Smooth muscle cell (in vitro differentiated cells): ENCODE measurements at regions not wholly inside any gene's neighbourhood (a gene's known extent, or its start where the extent isn't known, plus 50 kb on each side); places are given as distances from the start of the nearest gene placed in this dataset.

Experiments used
- DNase-seq: peaks from one replicate; lab custom pipeline; 2025; ENCODE audit not compliant: unreplicated experiment; lab: John Stamatoyannopoulos, UW
- H2AFZ ChIP-seq: fragments of 200-600 bp; sonication (generic); 2 replicates; pipeline ENCODE4 v1.6.0; 2016; ENCODE audit warnings: antibody characterized with exemption, low read depth, mild to moderate bottlenecking
- H3F3A ChIP-seq: fragments of 200-600 bp; sonication (generic); 2 replicates; pipeline ENCODE4 v1.6.0; 2017; ENCODE audit warnings: antibody characterized with exemption, low read depth
- H3K27ac ChIP-seq: fragments of 200-600 bp; sonication (generic); 2 replicates; pipeline ENCODE4 v1.5.1; 2016; ENCODE audit warnings: low read depth, mild to moderate bottlenecking
- H3K27me3 ChIP-seq: fragments of 200-600 bp; sonication (generic); 2 replicates; pipeline ENCODE4 v1.6.1; 2016; ENCODE audit warnings: low read depth, mild to moderate bottlenecking
- H3K36me3 ChIP-seq: fragments of 200-600 bp; sonication (generic); 2 replicates; pipeline ENCODE4 v1.5.1; 2016; ENCODE audit warnings: low read depth
- H3K4me1 ChIP-seq: fragments of 200-600 bp; sonication (generic); 2 replicates; pipeline ENCODE4 v1.5.1; 2016; ENCODE audit warnings: low read depth
- H3K4me2 ChIP-seq: fragments of 200-600 bp; sonication (generic); 2 replicates; pipeline ENCODE4 v1.6.0; 2016; ENCODE audit warnings: mild to moderate bottlenecking
- H3K4me3 ChIP-seq: fragments of 200-600 bp; sonication (generic); 2 replicates; pipeline ENCODE4 v1.5.1; 2016; ENCODE audit warnings: mild to moderate bottlenecking
- H3K79me2 ChIP-seq: fragments of 200-600 bp; sonication (generic); 2 replicates; pipeline ENCODE4 v1.6.0; 2016; ENCODE audit warnings: low read depth, mild to moderate bottlenecking
- H3K9ac ChIP-seq: fragments of 200-600 bp; sonication (generic); 2 replicates; pipeline ENCODE4 v1.6.0; 2016; ENCODE audit warnings: low read depth
- H3K9me3 ChIP-seq: fragments of 200-600 bp; sonication (generic); replicated peaks from 2 replicates; pipeline ENCODE4 v1.5.1; 2016; ENCODE audit warnings: low read depth
- H4K20me1 ChIP-seq: fragments of 200-600 bp; sonication (generic); 2 replicates; pipeline ENCODE4 v1.6.0; 2016; ENCODE audit warnings: low read depth
- WGBS: methylation state at CpG from one replicate; pipeline ENCODE4 v1.1.7; 2016; ENCODE audit warnings: low lambda C conversion rate; 5-methylcytosine and 5-hydroxymethylcytosine counted together
- TF ChIP-seq, protein P1 (sequence below): fragments of 200-600 bp; sonication (generic); IDR thresholded peaks from 2 replicates; pipeline ENCODE4 v1.5.1; 2017; ENCODE audit warnings: borderline replicate concordance, mild to moderate bottlenecking, antibody characterized with exemption; ENCODE audit not compliant: insufficient read depth, poor library complexity, severe bottlenecking

- TF ChIP-seq, protein P1, sequence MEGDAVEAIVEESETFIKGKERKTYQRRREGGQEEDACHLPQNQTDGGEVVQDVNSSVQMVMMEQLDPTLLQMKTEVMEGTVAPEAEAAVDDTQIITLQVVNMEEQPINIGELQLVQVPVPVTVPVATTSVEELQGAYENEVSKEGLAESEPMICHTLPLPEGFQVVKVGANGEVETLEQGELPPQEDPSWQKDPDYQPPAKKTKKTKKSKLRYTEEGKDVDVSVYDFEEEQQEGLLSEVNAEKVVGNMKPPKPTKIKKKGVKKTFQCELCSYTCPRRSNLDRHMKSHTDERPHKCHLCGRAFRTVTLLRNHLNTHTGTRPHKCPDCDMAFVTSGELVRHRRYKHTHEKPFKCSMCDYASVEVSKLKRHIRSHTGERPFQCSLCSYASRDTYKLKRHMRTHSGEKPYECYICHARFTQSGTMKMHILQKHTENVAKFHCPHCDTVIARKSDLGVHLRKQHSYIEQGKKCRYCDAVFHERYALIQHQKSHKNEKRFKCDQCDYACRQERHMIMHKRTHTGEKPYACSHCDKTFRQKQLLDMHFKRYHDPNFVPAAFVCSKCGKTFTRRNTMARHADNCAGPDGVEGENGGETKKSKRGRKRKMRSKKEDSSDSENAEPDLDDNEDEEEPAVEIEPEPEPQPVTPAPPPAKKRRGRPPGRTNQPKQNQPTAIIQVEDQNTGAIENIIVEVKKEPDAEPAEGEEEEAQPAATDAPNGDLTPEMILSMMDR: no peak
- Histone ChIP-seq H2AFZ (no peak overlapping the region), H3K27me3 (no peaks in the 10 kb centered on the region), H3F3A (no peaks in the 10 kb centered on the region), H3K4me2 (no peak overlapping the region), H3K4me3 (no peak overlapping the region), H3K27ac (no peak overlapping the region), H3K9me3 (no peaks in the 10 kb centered on the region), H3K9ac (no peak overlapping the region), H3K79me2 (no peaks in the 10 kb centered on the region), H4K20me1 (no peaks in the 10 kb centered on the region), H3K4me1 (no peaks in the 10 kb centered on the region), H3K36me3 (no peaks in the 10 kb centered on the region)
- no peak for DNase-seq
- 71% methylated on average over 1 of the region's 1 CpG for WGBS
Measured at GRCh38 chr7:79833616-79834015, 301.0 kb upstream of the GNAI1 start.

GRCh38 chr7:79828866-79829265, 305.8 kb upstream of the GNAI1 start:
- Histone ChIP-seq H3K79me2 (no peaks in the 10 kb centered on the region), H3K27me3 (no peaks in the 10 kb centered on the region), H2AFZ (no peak overlapping the region), H3F3A (no peaks in the 10 kb centered on the region), H3K9me3 (no peaks in the 10 kb centered on the region), H3K27ac (no peak overlapping the region), H3K36me3 (no peaks in the 10 kb centered on the region), H3K9ac (no peak overlapping the region), H3K4me1 (no peaks in the 10 kb centered on the region), H4K20me1 (no peaks in the 10 kb centered on the region), H3K4me3 (no peak overlapping the region), H3K4me2 (no peak overlapping the region)
- TF ChIP-seq, protein P1: no peak
- DNase-seq: no peak

DNA sequence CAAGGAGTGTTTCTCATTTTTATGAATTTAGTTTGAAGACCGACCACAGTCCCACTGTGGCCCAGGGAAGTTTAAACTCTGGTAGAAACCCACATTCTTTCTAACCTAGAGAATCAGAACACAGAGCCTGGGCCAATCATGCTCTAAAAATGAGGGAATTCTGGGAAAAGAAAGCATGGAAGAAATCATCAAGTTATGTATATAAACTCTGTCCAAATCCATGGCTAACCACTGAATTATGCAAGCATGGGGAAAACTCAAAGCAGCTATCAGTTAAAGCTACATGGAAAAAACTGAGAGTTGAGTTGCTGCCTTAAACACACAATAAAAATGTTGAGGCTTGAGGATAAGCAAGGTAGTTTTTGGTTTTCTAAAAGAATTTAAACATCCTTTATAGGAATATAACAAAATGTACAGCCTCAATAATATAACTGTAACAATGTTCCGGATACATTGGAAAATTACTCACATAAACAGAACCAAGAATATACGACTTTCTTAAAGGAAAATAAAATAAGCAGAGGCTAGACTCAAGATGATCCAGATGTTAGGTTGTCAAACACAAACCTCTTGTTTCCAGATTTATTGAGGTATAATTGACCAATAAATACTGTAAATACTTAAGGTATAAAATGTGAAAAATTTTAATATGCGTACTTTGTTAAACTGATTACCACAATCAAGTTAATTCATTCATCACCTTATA, 311.2 kb upstream of the GNAI1 start:
- H3F3A ChIP-seq: no peaks in the 10 kb centered on the region
- peak overlapping the region; percentile 55 for H3K27ac ChIP-seq
- H3K9me3 ChIP-seq: no peaks in the 10 kb centered on the region
- peak overlapping the region; percentile 25 for H3K4me2 ChIP-seq
- H3K4me1 ChIP-seq: no peaks in the 10 kb centered on the region
- H3K79me2 ChIP-seq: no peaks in the 10 kb centered on the region
- no peaks in the 10 kb centered on the region for H4K20me1 ChIP-seq
- H3K36me3 ChIP-seq: no peaks in the 10 kb centered on the region
- no peak overlapping the region for H3K9ac ChIP-seq
- H2AFZ ChIP-seq: no peak overlapping the region
- TF ChIP-seq, protein P1: no peak
- 54% methylated on average over 4 of the region's 4 CpGs for WGBS
- H3K27me3 ChIP-seq: no peaks in the 10 kb centered on the region
- H3K4me3 ChIP-seq: no peak overlapping the region
- no peak for DNase-seq

DNA sequence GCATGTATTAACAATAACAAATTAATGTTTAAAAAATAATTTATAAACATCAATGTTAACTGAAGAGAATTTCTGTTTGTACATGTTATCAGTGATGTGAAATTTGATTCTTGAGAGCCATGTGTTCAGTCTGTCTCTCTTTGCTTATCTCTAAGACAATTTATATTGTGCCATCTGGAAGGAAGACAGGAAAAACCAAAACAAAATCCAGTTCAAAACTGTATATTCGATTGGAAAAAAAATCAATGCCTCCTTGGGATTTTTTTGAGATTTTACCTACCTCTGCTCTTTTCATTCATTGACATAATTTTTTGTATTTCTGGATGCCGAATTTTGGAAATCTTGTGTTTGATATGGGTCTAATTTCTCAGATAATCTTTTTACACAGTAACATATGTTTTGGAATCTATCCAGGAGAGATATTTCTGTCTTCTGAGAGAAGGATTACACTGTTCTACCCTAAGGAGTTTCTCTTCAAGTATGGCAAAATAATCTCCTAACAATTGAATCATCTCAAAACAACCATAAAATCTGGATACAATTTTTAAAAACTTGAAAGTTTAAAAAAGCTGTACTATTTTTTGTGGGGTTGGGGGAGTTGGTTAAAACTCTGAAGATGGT, 311.9 kb upstream of the GNAI1 start:
- H3K4me3 ChIP-seq: no peak overlapping the region
- H3K4me2 ChIP-seq: no peak overlapping the region
- no peaks in the 10 kb centered on the region for H3F3A ChIP-seq
- H3K9me3 ChIP-seq: no peaks in the 10 kb centered on the region
- TF ChIP-seq, protein P1: no peak
- H2AFZ ChIP-seq: no peak overlapping the region
- H3K9ac ChIP-seq: no peak overlapping the region
- no peaks in the 10 kb centered on the region for H3K27me3 ChIP-seq
- DNase-seq: no peak
- H3K79me2 ChIP-seq: no peaks in the 10 kb centered on the region
- H3K36me3 ChIP-seq: no peaks in the 10 kb centered on the region
- H3K4me1 ChIP-seq: no peaks in the 10 kb centered on the region
- WGBS: 56% methylated on average over 2 of the region's 2 CpGs
- H4K20me1 ChIP-seq: no peaks in the 10 kb centered on the region
- peak overlapping the region; percentile 55 for H3K27ac ChIP-seq
